Neural cell (in vitro differentiated cells): ENCODE measurements at regions not wholly inside any gene's neighbourhood (a gene's known extent, or its start where the extent isn't known, plus 50 kb on each side); places are given as distances from the start of the nearest gene placed in this dataset.

ENCODE experiments used
- H2AFZ ChIP-seq: fragments of 200-600, 300-800 bp; sonication (generic), shearing (Covaris generic); 2 replicates; pipeline ENCODE4 v1.6.0; 2014; ENCODE audit warnings: low read depth, mild to moderate bottlenecking, antibody characterized with exemption, low read length, moderate library complexity
- H3F3A ChIP-seq: fragments of 200-600 bp; shearing (Covaris generic); 2 replicates; pipeline ENCODE4 v1.6.1; 2016; ENCODE audit warnings: mild to moderate bottlenecking, moderate library complexity, mixed read lengths, antibody characterized with exemption, low read length; ENCODE audit not compliant: insufficient read depth, poor library complexity, severe bottlenecking
- H3K27ac ChIP-seq: fragments of 200-600, 300-800 bp; sonication (generic), shearing (Covaris generic); 2 replicates; pipeline ENCODE4 v1.5.1; 2014; ENCODE audit warnings: mild to moderate bottlenecking, low read length, moderate library complexity
- H3K27me3 ChIP-seq: fragments of 300-800, 200-600 bp; sonication (generic), shearing (Covaris generic); 2 replicates; pipeline ENCODE4 v1.6.0; 2014; ENCODE audit warnings: mild to moderate bottlenecking, low read depth, low read length, moderate library complexity; ENCODE audit not compliant: insufficient read depth
- H3K36me3 ChIP-seq: fragments of 300-800, 200-600 bp; sonication (generic), shearing (Covaris generic); 2 replicates; pipeline ENCODE4 v1.5.1; 2014; ENCODE audit warnings: mild to moderate bottlenecking, antibody characterized with exemption, low read length, moderate library complexity; ENCODE audit not compliant: insufficient read depth
- H3K4me2 ChIP-seq: fragments of 300-800, 200-600 bp; sonication (generic), shearing (Covaris generic); 2 replicates; pipeline ENCODE4 v1.6.0; 2014; ENCODE audit warnings: mild to moderate bottlenecking, low read length
- H3K4me3 ChIP-seq: fragments of 300-800, 200-600 bp; sonication (generic), shearing (Covaris generic); 2 replicates; pipeline ENCODE4 v1.5.1; 2014; ENCODE audit warnings: mild to moderate bottlenecking, low read length, moderate library complexity
- H3K79me2 ChIP-seq: fragments of 200-600 bp; shearing (Covaris generic); replicated peaks from 2 replicates; pipeline ENCODE4 v1.6.0; 2014; ENCODE audit warnings: mild to moderate bottlenecking, low read length, moderate library complexity; ENCODE audit not compliant: insufficient read depth
- H3K9ac ChIP-seq: fragments of 300-800, 200-600 bp; sonication (generic), shearing (Covaris generic); 2 replicates; pipeline ENCODE4 v1.6.1; 2016; ENCODE audit warnings: mild to moderate bottlenecking, low read length, mixed read lengths
- H3K9me2 ChIP-seq: fragments of 200-600 bp; shearing (Covaris generic); 2 replicates; pipeline ENCODE4 v1.6.1; 2016; ENCODE audit warnings: mild to moderate bottlenecking, low read length, mixed read lengths; ENCODE audit not compliant: insufficient read depth
- H3K9me3 ChIP-seq: fragments of 200-600, 300-800 bp; sonication (generic), shearing (Covaris generic); 2 replicates; pipeline ENCODE4 v1.6.1; 2016; ENCODE audit warnings: mild to moderate bottlenecking, mixed run types, low read length, moderate library complexity, mixed read lengths
- H4K20me1 ChIP-seq: fragments of 200-600 bp; shearing (Covaris generic); 2 replicates; pipeline ENCODE4 v1.6.1; 2016; ENCODE audit warnings: mild to moderate bottlenecking, mixed run types; ENCODE audit not compliant: insufficient read depth
- CTCF ChIP-seq: fragments of 450-650 bp; IDR thresholded peaks from 2 replicates; pipeline ENCODE4 v1.5.1; 2014; ENCODE audit warnings: antibody characterized with exemption, mild to moderate bottlenecking, moderate library complexity; ENCODE audit not compliant: poor library complexity, severe bottlenecking
- EP300 ChIP-seq: fragments of 450-650 bp; conservative IDR thresholded peaks from 2 replicates; pipeline ENCODE4 v1.6.1; 2014; ENCODE audit warnings: antibody characterized with exemption, mild to moderate bottlenecking, moderate library complexity; ENCODE audit not compliant: poor library complexity, severe bottlenecking
- MXI1 ChIP-seq: fragments of 450-650 bp; conservative IDR thresholded peaks from 2 replicates; pipeline ENCODE4 v1.6.1; 2014; ENCODE audit warnings: antibody characterized with exemption, mild to moderate bottlenecking; ENCODE audit not compliant: poor library complexity, severe bottlenecking
- POLR2AphosphoS5 ChIP-seq: IDR thresholded peaks from 2 replicates; pipeline ENCODE4 v1.6.1; 2012
- RAD21 ChIP-seq: fragments of 450-650 bp; conservative IDR thresholded peaks from 2 replicates; pipeline ENCODE4 v1.6.1; 2014; ENCODE audit warnings: antibody characterized with exemption, mild to moderate bottlenecking, moderate library complexity
- REST ChIP-seq: IDR thresholded peaks from 2 replicates; pipeline ENCODE4 v1.6.1; 2012; ENCODE audit warnings: borderline replicate concordance
- SMC3 ChIP-seq: fragments of 450-650 bp; conservative IDR thresholded peaks from 2 replicates; pipeline ENCODE4 v1.6.1; 2014; ENCODE audit warnings: antibody characterized with exemption, mild to moderate bottlenecking, moderate library complexity; ENCODE audit not compliant: poor library complexity

- TF ChIP-seq POLR2AphosphoS5 (no peak), REST (no peak)
- Histone ChIP-seq H2AFZ (no peak overlapping the region), H3K4me2 (no peak overlapping the region), H3F3A (no peaks in the 10 kb centered on the region), H4K20me1 (no peaks in the 10 kb centered on the region), H3K9me2 (no peaks in the 10 kb centered on the region), H3K27me3 (no peaks in the 10 kb centered on the region), H3K4me3 (no peak overlapping the region), H3K27ac (no peak overlapping the region), H3K79me2 (no peaks in the 10 kb centered on the region), H3K9ac (no peak overlapping the region), H3K36me3 (no peaks in the 10 kb centered on the region), H3K9me3 (no peaks in the 10 kb centered on the region)
Observed at GRCh38 chr18:56067214-56067894, 479.4 kb upstream of the TCF4 start.

- no peaks in the 10 kb centered on the region for H3K36me3 ChIP-seq
- H3K79me2 ChIP-seq: no peaks in the 10 kb centered on the region
- H4K20me1 ChIP-seq: no peaks in the 10 kb centered on the region
- H3F3A ChIP-seq: no peaks in the 10 kb centered on the region
- H3K9me3 ChIP-seq: no peaks in the 10 kb centered on the region
- no peaks in the 10 kb centered on the region for H3K27me3 ChIP-seq
- no peak overlapping the region for H3K9ac ChIP-seq
- H2AFZ ChIP-seq: no peak overlapping the region
- no peak overlapping the region for H3K4me2 ChIP-seq
- peak; percentile 43 for TF ChIP-seq EP300
- no peak for TF ChIP-seq CTCF
- no peak for TF ChIP-seq RAD21
- no peak for TF ChIP-seq SMC3
- no peak for TF ChIP-seq REST
- TF ChIP-seq MXI1: no peak
- no peak for TF ChIP-seq POLR2AphosphoS5
- no peak overlapping the region for H3K27ac ChIP-seq
- no peaks in the 10 kb centered on the region for H3K9me2 ChIP-seq
- H3K4me3 ChIP-seq: no peak overlapping the region
Observed at GRCh38 chr18:56066524-56067213, 478.7 kb upstream of the TCF4 start.
